OCI-LY7 (cell line): ENCODE measurements at regions not wholly inside any gene's neighbourhood (a gene's known extent, or its start where the extent isn't known, plus 50 kb on each side); places are given as distances from the start of the nearest gene placed in this dataset.

Experiments used
- BruUV-seq: library from RNA; stranded (reverse); fragments of 400-500 nt; replicated peaks from 2 replicates; lab custom pipeline; 2021; lab: Mats Ljungman, UMichigan
- CTCF ChIA-PET: fragments of 300-600 bp; sonication (Branson Sonifier 250); formaldehyde crosslinking; loops from one replicate; lab custom pipeline; 2022; ENCODE audit warnings: antibody characterized with exemption; ENCODE audit not compliant: unreplicated experiment; lab: Charles Lee
- POLR2A ChIA-PET: fragments of 300-600 bp; sonication (Branson Sonifier 250); formaldehyde crosslinking; loops from one replicate; lab custom pipeline; 2022; ENCODE audit warnings: antibody characterized with exemption; lab: Charles Lee
- DNase-seq: peaks from one replicate; pipeline ENCODE4 v3.0.0-alpha.2; 2015; ENCODE audit warnings: low spot score
- H2AFZ ChIP-seq: fragments of 200-600 bp; sonication (generic), shearing (Covaris generic); 2 replicates; pipeline ENCODE4 v1.6.1; 2014; ENCODE audit warnings: mild to moderate bottlenecking, antibody characterized with exemption, low read length, moderate library complexity
- H3K27ac ChIP-seq: fragments of 200-600 bp; sonication (generic); 2 replicates; pipeline ENCODE4 v1.5.1; 2014; ENCODE audit warnings: mixed run types, low read depth, mild to moderate bottlenecking, moderate library complexity, low read length, inconsistent platforms; ENCODE audit not compliant: poor library complexity, severe bottlenecking
- H3K36me3 ChIP-seq: fragments of 200-600 bp; sonication (generic); 2 replicates; pipeline ENCODE4 v1.6.1; 2014; ENCODE audit warnings: mild to moderate bottlenecking, antibody characterized with exemption, low read length, moderate library complexity, mixed read lengths; ENCODE audit not compliant: insufficient read depth
- H3K4me1 ChIP-seq: fragments of 200-600 bp; sonication (generic); 2 replicates; pipeline ENCODE4 v1.5.1; 2014; ENCODE audit warnings: mild to moderate bottlenecking, low read length; ENCODE audit not compliant: insufficient read depth, poor library complexity, severe bottlenecking
- H3K4me2 ChIP-seq: fragments of 200-600 bp; sonication (generic); 2 replicates; pipeline ENCODE4 v1.6.1; 2014; ENCODE audit warnings: mild to moderate bottlenecking, low read length
- H3K4me3 ChIP-seq: fragments of 200-600 bp; sonication (generic); 2 replicates; pipeline ENCODE4 v1.5.1; 2014; ENCODE audit warnings: mild to moderate bottlenecking, low read depth, low read length; ENCODE audit not compliant: poor library complexity, severe bottlenecking
- H3K79me2 ChIP-seq: fragments of 200-600 bp; sonication (generic); 2 replicates; pipeline ENCODE4 v1.6.1; 2016; ENCODE audit warnings: low read depth, mild to moderate bottlenecking, low read length, moderate library complexity, mixed read lengths; ENCODE audit not compliant: insufficient read depth
- H3K9me2 ChIP-seq: fragments of 200-600 bp; sonication (generic); 2 replicates; pipeline ENCODE4 v1.6.1; 2016; ENCODE audit warnings: mild to moderate bottlenecking, low read length, mixed read lengths; ENCODE audit not compliant: insufficient read depth
- H3K9me3 ChIP-seq: fragments of 200-600 bp; sonication (generic); 2 replicates; pipeline ENCODE4 v1.6.1; 2014; ENCODE audit warnings: mild to moderate bottlenecking, mixed run types, low read length, mixed read lengths
- H4K20me1 ChIP-seq: fragments of 200-600 bp; sonication (generic); 2 replicates; pipeline ENCODE4 v1.6.1; 2014; ENCODE audit warnings: mild to moderate bottlenecking, antibody characterized with exemption, low read length, moderate library complexity, mixed read lengths; ENCODE audit not compliant: insufficient read depth
- EZH2phosphoT487 ChIP-seq: fragments of 200-600 bp; sonication (generic); IDR thresholded peaks from 2 replicates; pipeline ENCODE4 v1.6.1; 2018; ENCODE audit warnings: low read depth, borderline replicate concordance, mild to moderate bottlenecking, mixed run types, antibody characterized with exemption, low read length, moderate library complexity, mixed read lengths
- intact Hi-C: fragments of 100-400 bp; cut with micrococcal nuclease; formaldehyde crosslinking; loops from one replicate; pipeline ENCODE4 v1.10.0; 2022; ENCODE audit not compliant: unreplicated experiment
- TF ChIP-seq, protein P1 (sequence below): fragments of 200-600 bp; sonication (generic); conservative IDR thresholded peaks from 2 replicates; pipeline ENCODE4 v1.5.1; 2014; ENCODE audit warnings: mild to moderate bottlenecking, antibody characterized with exemption, low read length, moderate library complexity, mixed read lengths

DNA sequence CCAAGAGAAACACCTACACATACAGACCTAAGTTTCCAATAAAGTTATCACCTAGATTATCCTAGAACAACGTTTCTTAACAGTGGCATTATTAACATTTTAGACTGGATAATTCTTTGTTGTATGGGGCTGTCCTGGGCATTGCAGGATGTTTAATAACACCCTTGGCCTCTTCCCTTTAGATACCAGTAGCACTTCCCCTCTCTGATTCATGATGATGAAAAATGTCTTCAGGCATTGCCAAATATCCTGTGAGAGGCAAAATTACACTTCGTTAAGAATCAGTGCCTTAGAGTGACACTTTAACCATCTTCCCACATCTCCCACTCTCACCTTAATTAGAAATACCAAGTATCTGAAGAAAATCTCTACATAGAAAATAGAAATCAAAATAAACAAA, 352.6 kb downstream of the CGGBP1 start:
- no peaks in the 10 kb centered on the region for H3K9me2 ChIP-seq
- H3K4me2 ChIP-seq = no peak overlapping the region
- H3K4me3 ChIP-seq = no peak overlapping the region
- H3K79me2 ChIP-seq = no peaks in the 10 kb centered on the region
- H3K27ac ChIP-seq = no peak overlapping the region
- TF ChIP-seq, protein P1, sequence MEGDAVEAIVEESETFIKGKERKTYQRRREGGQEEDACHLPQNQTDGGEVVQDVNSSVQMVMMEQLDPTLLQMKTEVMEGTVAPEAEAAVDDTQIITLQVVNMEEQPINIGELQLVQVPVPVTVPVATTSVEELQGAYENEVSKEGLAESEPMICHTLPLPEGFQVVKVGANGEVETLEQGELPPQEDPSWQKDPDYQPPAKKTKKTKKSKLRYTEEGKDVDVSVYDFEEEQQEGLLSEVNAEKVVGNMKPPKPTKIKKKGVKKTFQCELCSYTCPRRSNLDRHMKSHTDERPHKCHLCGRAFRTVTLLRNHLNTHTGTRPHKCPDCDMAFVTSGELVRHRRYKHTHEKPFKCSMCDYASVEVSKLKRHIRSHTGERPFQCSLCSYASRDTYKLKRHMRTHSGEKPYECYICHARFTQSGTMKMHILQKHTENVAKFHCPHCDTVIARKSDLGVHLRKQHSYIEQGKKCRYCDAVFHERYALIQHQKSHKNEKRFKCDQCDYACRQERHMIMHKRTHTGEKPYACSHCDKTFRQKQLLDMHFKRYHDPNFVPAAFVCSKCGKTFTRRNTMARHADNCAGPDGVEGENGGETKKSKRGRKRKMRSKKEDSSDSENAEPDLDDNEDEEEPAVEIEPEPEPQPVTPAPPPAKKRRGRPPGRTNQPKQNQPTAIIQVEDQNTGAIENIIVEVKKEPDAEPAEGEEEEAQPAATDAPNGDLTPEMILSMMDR = no peak
- no peak for TF ChIP-seq EZH2phosphoT487
- no peak for DNase-seq
- no peaks in the 10 kb centered on the region for H3K36me3 ChIP-seq
- ChIA-PET POLR2A (no interaction called here), CTCF (no interaction called here)
- BruUV-seq = no TSS peak
- H4K20me1 ChIP-seq = no peaks in the 10 kb centered on the region
- H3K9me3 ChIP-seq = no peaks in the 10 kb centered on the region
- intact Hi-C loops = no loop called here
- H3K4me1 ChIP-seq = no peaks in the 10 kb centered on the region
- H2AFZ ChIP-seq = no peak overlapping the region

DNA sequence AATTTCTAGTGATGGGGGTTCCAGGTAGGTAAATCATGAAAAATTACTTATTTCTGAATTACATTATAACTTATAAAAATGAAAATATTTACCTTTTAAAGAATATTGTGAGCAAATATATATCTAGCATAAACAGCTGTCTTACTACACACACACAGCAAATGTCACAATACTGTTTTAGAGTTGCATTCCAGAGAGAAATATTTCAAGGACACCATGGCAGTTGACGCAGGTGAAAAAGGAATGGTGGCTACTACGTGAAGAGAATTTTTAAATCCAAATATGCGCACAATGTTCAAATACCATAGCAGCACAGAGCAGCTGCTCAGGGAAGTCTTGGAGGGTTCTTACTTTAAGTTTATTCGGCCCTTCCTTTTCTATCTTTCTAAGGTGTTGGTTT, 356.2 kb downstream of the CGGBP1 start:
- ChIA-PET CTCF (no interaction called here), POLR2A (no interaction called here)
- no peaks in the 10 kb centered on the region for H3K9me3 ChIP-seq
- H3K4me1 ChIP-seq = no peaks in the 10 kb centered on the region
- H4K20me1 ChIP-seq = no peaks in the 10 kb centered on the region
- H3K27ac ChIP-seq = no peak overlapping the region
- no peak for TF ChIP-seq EZH2phosphoT487
- TF ChIP-seq, protein P1 = no peak
- no peaks in the 10 kb centered on the region for H3K9me2 ChIP-seq
- no peaks in the 10 kb centered on the region for H3K79me2 ChIP-seq
- no TSS peak for BruUV-seq
- H2AFZ ChIP-seq = no peak overlapping the region
- H3K4me2 ChIP-seq = no peak overlapping the region
- no peak overlapping the region for H3K4me3 ChIP-seq
- H3K36me3 ChIP-seq = no peaks in the 10 kb centered on the region
- DNase-seq = no peak
- intact Hi-C loops = no loop called here

DNA sequence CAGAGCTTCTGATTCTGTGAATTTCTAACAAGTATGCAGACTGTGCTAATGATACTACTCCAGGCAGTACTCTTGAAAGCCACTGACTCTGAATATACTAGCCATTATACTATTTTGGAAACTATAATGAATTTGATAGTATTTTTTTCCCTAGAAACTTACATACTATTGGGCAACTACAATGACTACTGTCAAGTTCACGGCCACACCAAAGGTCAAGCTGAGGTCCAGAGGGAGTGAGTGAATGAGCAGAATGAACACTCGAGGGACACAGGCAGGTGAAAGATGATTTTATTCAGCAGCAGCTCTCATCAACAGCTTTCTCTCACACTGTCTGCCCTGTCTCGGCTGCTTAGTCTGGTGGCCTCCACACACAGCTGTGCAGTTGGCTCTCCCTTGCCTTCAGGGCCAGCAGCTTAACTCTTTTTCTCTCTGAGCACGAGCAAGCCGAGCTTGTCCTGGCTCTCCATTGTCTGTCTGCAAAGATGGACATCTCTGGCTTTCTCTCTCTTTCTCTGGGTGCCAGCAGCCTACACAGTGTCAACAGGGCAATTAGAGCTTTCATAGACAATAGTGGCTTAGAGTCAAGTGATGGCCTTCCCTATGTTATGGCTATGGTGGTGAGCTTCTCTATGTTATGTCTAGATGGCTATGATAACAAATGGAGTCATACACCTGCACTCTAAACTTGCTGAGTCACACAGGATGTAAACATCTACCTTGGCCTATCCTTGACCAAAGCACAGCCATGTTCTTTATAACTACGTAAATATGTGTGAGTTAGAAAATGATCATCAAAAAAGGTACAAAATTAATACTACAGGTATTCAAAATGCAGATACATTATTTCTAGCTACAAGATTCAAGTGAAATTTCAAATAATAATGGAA, 362.4 kb downstream of the CGGBP1 start:
- Histone ChIP-seq H4K20me1 (no peaks in the 10 kb centered on the region), H3K36me3 (no peaks in the 10 kb centered on the region), H2AFZ (no peak overlapping the region), H3K4me3 (no peak overlapping the region), H3K9me3 (no peaks in the 10 kb centered on the region), H3K9me2 (no peaks in the 10 kb centered on the region), H3K4me2 (no peak overlapping the region), H3K4me1 (no peaks in the 10 kb centered on the region), H3K79me2 (no peaks in the 10 kb centered on the region), H3K27ac (no peak overlapping the region)
- TF ChIP-seq, protein P1 = no peak
- TF ChIP-seq EZH2phosphoT487 = no peak
- CTCF ChIA-PET = interaction anchor here (0.7 kb wide), 1 partner anchor 1512 kb away, joined by 4 read pairs; no protein-coding TSS in a partner anchor
- POLR2A ChIA-PET = interaction anchor here (0.5 to 1.0 kb wide), 4 partner anchors 11 to 78 kb away, joined by 3 to 5 read pairs (median 3); no protein-coding TSS in a partner anchor
- peak; percentile 10 for DNase-seq
- no TSS peak for BruUV-seq
- intact Hi-C loops = no loop called here
